ENCODE measurements at regions not wholly inside any gene's neighbourhood (a gene's known extent, or its start where the extent isn't known, plus 50 kb on each side); places are given as distances from the start of the nearest gene placed in this dataset.

DNA sequence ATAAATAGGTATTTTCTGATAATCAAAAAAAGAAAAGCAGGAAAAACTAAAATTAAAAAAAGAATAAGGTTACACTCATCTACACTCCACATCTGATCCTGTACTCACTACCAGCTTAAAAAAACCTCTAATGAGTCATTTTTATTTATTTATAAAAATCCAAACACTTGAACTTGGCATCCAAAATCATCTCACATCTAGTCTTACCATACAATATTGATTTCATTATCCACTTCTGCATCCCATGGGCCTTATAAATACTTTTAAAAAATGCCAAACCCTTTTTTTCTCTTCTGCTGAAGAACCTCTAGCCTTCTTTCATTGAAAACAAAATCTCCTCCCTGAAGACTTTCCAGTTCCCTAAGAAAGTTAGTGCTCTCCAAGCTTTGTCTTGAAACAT is 109.7 kb downstream of the TMTC3 start:
- H3K27ac Mint-ChIP-seq: no peak overlapping the region
- H3K27me3 Mint-ChIP-seq: no peaks in the 10 kb centered on the region
- no peaks in the 10 kb centered on the region for H3K4me1 Mint-ChIP-seq (ENCODE audit: low read depth)
- H3K9me3 Mint-ChIP-seq: no peaks in the 10 kb centered on the region
- intact Hi-C loops (cut with micrococcal nuclease): no loop called here
- no peaks in the 10 kb centered on the region for H3K36me3 Mint-ChIP-seq (ENCODE audit: low read depth)
- no peak overlapping the region for H3K4me3 Mint-ChIP-seq

GRCh38 chr12:88253371-88253978 is 111.4 kb downstream of the TMTC3 start:
- Mint-ChIP-seq H3K36me3 (ENCODE audit: low read depth) (no peaks in the 10 kb centered on the region), H3K4me1 (ENCODE audit: low read depth) (no peaks in the 10 kb centered on the region), H3K27me3 (no peaks in the 10 kb centered on the region), H3K9me3 (no peaks in the 10 kb centered on the region), H3K4me3 (no peak overlapping the region), H3K27ac (no peak overlapping the region)
- intact Hi-C loops (cut with micrococcal nuclease): no loop called here

GRCh38 chr12:88255224-88255623 is 113.1 kb downstream of the TMTC3 start:
- no peaks in the 10 kb centered on the region for H3K4me1 Mint-ChIP-seq (ENCODE audit: low read depth)
- H3K27me3 Mint-ChIP-seq: no peaks in the 10 kb centered on the region
- no peaks in the 10 kb centered on the region for H3K9me3 Mint-ChIP-seq
- no peak overlapping the region for H3K27ac Mint-ChIP-seq
- no peak overlapping the region for H3K4me3 Mint-ChIP-seq
- intact Hi-C loops (cut with micrococcal nuclease): no loop called here
- no peaks in the 10 kb centered on the region for H3K36me3 Mint-ChIP-seq (ENCODE audit: low read depth)

- Mint-ChIP-seq H3K4me3 (no peak overlapping the region), H3K9me3 (no peaks in the 10 kb centered on the region), H3K27me3 (no peaks in the 10 kb centered on the region), H3K4me1 (ENCODE audit: low read depth) (no peaks in the 10 kb centered on the region), H3K27ac (no peak overlapping the region), H3K36me3 (ENCODE audit: low read depth) (no peaks in the 10 kb centered on the region)
- intact Hi-C loops (cut with micrococcal nuclease): no loop called here
Observed at GRCh38 chr12:88255847-88256246, 113.7 kb downstream of the TMTC3 start.

- no peaks in the 10 kb centered on the region for H3K36me3 Mint-ChIP-seq (ENCODE audit: low read depth)
Observed at GRCh38 chr12:88258396-88258795, 116.3 kb downstream of the TMTC3 start.

DNA sequence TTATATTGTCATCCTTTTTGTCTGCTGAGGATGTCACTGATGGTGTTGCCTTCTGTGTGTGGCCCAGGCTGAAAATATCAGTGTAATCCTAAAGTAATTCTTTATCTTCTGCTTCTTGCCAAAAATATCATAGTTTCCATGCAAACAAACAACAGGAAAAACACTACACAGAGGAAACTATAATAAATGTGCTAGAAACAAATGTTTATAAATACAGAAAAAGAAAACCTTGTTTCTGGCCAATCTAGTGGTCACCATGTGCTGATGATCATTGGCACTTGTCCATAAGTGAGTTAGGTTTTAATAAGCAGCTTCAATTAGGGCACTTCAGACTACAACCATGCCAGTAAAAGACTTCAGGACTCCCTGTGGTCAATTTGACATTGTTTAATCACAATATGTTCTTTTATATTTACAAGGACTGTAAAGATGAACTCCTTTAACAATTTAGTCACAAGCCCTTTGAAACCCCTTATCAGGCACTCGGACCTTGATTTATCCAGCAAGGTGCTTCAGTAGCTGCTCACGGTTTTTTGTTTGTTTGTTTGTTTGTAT is 124.8 kb downstream of the TMTC3 start:
- Mint-ChIP-seq H3K9me3 (no peaks in the 10 kb centered on the region), H3K36me3 (ENCODE audit: low read depth) (no peaks in the 10 kb centered on the region)

More at GRCh38 chr12:88258396-88258795, 116.3 kb downstream of the TMTC3 start:
- Mint-ChIP-seq H3K4me3 (no peak overlapping the region), H3K27ac (no peak overlapping the region), H3K27me3 (no peaks in the 10 kb centered on the region), H3K4me1 (ENCODE audit: low read depth) (no peaks in the 10 kb centered on the region), H3K9me3 (no peaks in the 10 kb centered on the region)
- intact Hi-C loops (cut with micrococcal nuclease): no loop called here

GRCh38 chr12:88267630-88268029 is 125.5 kb downstream of the TMTC3 start:
- no peaks in the 10 kb centered on the region for H3K27me3 Mint-ChIP-seq
- no peaks in the 10 kb centered on the region for H3K4me1 Mint-ChIP-seq (ENCODE audit: low read depth)
- intact Hi-C loops (cut with micrococcal nuclease): no loop called here
- H3K36me3 Mint-ChIP-seq (ENCODE audit: low read depth): no peaks in the 10 kb centered on the region
- H3K27ac Mint-ChIP-seq: no peak overlapping the region
- no peak overlapping the region for H3K4me3 Mint-ChIP-seq
- H3K9me3 Mint-ChIP-seq: no peaks in the 10 kb centered on the region

More for the DNA sequence above, 124.8 kb downstream of the TMTC3 start:
- Mint-ChIP-seq H3K4me1 (ENCODE audit: low read depth) (no peaks in the 10 kb centered on the region), H3K4me3 (no peak overlapping the region), H3K27me3 (no peaks in the 10 kb centered on the region), H3K27ac (no peak overlapping the region)
- intact Hi-C loops (cut with micrococcal nuclease): no loop called here

- Mint-ChIP-seq H3K27ac (no peak overlapping the region), H3K4me1 (ENCODE audit: low read depth) (no peaks in the 10 kb centered on the region), H3K4me3 (no peak overlapping the region), H3K27me3 (no peaks in the 10 kb centered on the region), H3K36me3 (ENCODE audit: low read depth) (no peaks in the 10 kb centered on the region), H3K9me3 (no peaks in the 10 kb centered on the region)
- intact Hi-C loops (cut with micrococcal nuclease): no loop called here
Observed at GRCh38 chr12:88272456-88272855, 130.3 kb downstream of the TMTC3 start.

DNA sequence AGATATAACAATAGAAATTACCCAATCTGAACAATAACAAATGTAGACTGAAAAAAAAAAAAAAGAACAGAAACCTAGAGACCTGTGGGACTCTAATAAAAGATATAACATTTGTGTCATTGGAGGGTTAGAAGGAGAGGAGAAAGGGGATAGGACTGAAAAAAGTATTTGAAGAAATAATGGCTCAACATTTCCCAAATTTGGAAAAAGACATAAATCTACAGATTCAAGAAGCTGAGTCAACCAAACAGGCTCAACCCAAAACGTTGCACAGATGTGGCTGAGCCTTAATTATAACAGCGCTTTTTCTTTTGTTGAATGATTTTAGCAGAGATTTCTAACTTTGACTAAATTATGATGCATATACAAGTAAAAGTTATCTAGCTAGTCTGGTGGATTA is 131.3 kb downstream of the TMTC3 start:
- no peaks in the 10 kb centered on the region for H3K36me3 Mint-ChIP-seq (ENCODE audit: low read depth)
- intact Hi-C loops (cut with micrococcal nuclease): no loop called here
- no peaks in the 10 kb centered on the region for H3K9me3 Mint-ChIP-seq
- no peak overlapping the region for H3K27ac Mint-ChIP-seq
- H3K27me3 Mint-ChIP-seq: no peaks in the 10 kb centered on the region
- H3K4me3 Mint-ChIP-seq: no peak overlapping the region
- no peaks in the 10 kb centered on the region for H3K4me1 Mint-ChIP-seq (ENCODE audit: low read depth)

DNA sequence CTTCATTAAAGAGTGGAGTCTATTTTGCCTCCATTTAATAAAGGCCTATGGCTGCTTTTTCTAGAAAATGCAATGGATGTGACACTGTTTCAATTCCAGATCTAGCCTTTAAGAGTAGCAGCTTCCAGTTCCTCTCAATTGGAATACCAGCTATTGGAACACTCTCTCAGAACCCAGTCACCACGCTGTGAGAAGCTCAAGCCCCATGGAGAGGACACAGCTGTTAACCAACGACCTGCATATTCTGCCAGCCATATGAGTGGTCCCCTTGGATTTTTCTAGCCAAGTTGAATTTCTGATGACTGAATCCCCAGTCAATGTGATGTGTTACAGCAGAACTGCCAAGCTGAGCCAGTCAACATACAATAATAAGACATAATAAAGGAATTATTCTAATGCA is 131.8 kb downstream of the TMTC3 start:
- Mint-ChIP-seq H3K9me3 (no peaks in the 10 kb centered on the region), H3K36me3 (ENCODE audit: low read depth) (no peaks in the 10 kb centered on the region), H3K4me3 (no peak overlapping the region), H3K27me3 (no peaks in the 10 kb centered on the region), H3K4me1 (ENCODE audit: low read depth) (no peaks in the 10 kb centered on the region), H3K27ac (no peak overlapping the region)
- intact Hi-C loops (cut with micrococcal nuclease): no loop called here

GRCh38 chr12:88291498-88292131 is 149.5 kb downstream of the TMTC3 start:
- Mint-ChIP-seq H3K27me3 (no peaks in the 10 kb centered on the region), H3K9me3 (peaks cover 28% of the 10 kb centered on the region), H3K4me1 (ENCODE audit: low read depth) (no peaks in the 10 kb centered on the region), H3K4me3 (no peak overlapping the region), H3K27ac (no peak overlapping the region), H3K36me3 (ENCODE audit: low read depth) (no peaks in the 10 kb centered on the region)
- intact Hi-C loops (cut with micrococcal nuclease): no loop called here

DNA sequence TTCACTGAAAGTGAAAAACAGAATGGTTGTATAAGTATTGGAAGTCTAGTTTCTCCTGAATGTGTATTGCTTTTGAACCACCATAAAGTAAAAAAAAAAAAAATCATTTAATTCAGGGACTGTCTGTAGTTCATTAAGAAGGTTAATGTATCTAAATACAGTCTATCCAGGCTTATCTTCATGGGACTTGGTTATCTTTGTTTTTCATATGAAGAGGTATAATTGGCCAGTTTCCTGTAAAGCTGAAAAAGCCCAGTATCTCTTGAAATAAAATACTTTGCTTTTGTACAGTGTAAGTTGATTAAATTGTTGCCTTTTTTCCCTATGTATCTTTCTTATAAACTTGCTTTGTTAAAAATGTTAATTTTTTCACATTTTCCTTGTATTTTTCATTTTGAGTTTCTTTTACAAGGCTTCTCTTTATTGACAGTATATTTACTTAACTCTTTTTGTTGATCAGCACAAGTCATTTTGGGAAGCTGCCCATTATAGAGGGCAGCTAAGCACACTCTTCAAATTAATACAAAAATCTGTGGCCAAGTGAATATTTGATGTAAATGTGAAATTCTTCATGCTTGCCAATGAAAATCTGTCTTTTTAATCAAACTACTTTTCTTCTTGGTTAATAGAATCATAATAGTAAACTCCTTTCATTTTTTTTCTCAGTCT is 156.0 kb downstream of the TMTC3 start:
- H3K4me3 Mint-ChIP-seq: no peak overlapping the region
- no peaks in the 10 kb centered on the region for H3K4me1 Mint-ChIP-seq (ENCODE audit: low read depth)
- H3K27me3 Mint-ChIP-seq: no peaks in the 10 kb centered on the region
- H3K9me3 Mint-ChIP-seq: peaks cover 21% of the 10 kb centered on the region
- intact Hi-C loops (cut with micrococcal nuclease): no loop called here
- no peak overlapping the region for H3K27ac Mint-ChIP-seq
- no peaks in the 10 kb centered on the region for H3K36me3 Mint-ChIP-seq (ENCODE audit: low read depth)

GRCh38 chr12:88298761-88299242 is 156.7 kb downstream of the TMTC3 start:
- intact Hi-C loops (cut with micrococcal nuclease): no loop called here
- no peaks in the 10 kb centered on the region for H3K36me3 Mint-ChIP-seq (ENCODE audit: low read depth)
- no peak overlapping the region for H3K27ac Mint-ChIP-seq
- H3K4me3 Mint-ChIP-seq: no peak overlapping the region
- H3K4me1 Mint-ChIP-seq (ENCODE audit: low read depth): no peaks in the 10 kb centered on the region
- peaks cover 14% of the 10 kb centered on the region for H3K9me3 Mint-ChIP-seq
- H3K27me3 Mint-ChIP-seq: no peaks in the 10 kb centered on the region

DNA sequence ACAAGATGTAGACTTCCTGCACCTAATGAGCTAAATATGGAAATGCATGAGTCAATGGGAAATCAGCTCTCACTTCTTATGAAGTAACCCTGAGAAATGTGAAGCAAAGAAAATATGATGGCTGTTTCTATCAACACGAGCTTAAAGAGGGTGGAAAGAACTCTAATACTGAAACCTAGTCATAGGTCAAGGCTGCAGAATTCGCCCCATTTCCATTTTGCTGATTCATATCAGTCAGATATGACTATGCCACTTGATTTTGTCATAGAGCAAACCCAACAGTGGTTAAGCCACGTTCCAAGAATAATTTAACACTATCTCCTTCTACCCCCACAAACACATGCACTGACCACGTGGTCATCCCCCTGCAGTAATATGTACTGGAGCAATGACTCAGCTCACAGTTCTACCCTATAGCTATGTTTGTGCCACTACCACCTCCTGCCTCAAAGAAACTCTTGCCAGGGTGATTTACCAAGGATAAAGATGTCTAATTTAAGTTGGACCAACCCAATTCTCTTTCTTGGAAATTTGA is 157.5 kb downstream of the TMTC3 start:
- intact Hi-C loops (cut with micrococcal nuclease): no loop called here

More for the DNA sequence above, 157.5 kb downstream of the TMTC3 start:
- no peak overlapping the region for H3K27ac Mint-ChIP-seq
- no peaks in the 10 kb centered on the region for H3K27me3 Mint-ChIP-seq
- no peaks in the 10 kb centered on the region for H3K36me3 Mint-ChIP-seq (ENCODE audit: low read depth)
- H3K4me3 Mint-ChIP-seq: no peak overlapping the region
- peaks cover 6% of the 10 kb centered on the region for H3K9me3 Mint-ChIP-seq
- H3K4me1 Mint-ChIP-seq (ENCODE audit: low read depth): no peaks in the 10 kb centered on the region
